Neural cell (in vitro differentiated cells): ENCODE measurements at regions not wholly inside any gene's neighbourhood (a gene's known extent, or its start where the extent isn't known, plus 50 kb on each side); places are given as distances from the start of the nearest gene placed in this dataset.

Experiments
- H2AFZ ChIP-seq: fragments of 200-600, 300-800 bp; sonication (generic), shearing (Covaris generic); 2 replicates; pipeline ENCODE4 v1.6.0; 2014; ENCODE audit warnings: low read depth, mild to moderate bottlenecking, antibody characterized with exemption, low read length, moderate library complexity
- H3F3A ChIP-seq: fragments of 200-600 bp; shearing (Covaris generic); 2 replicates; pipeline ENCODE4 v1.6.1; 2016; ENCODE audit warnings: mild to moderate bottlenecking, moderate library complexity, mixed read lengths, antibody characterized with exemption, low read length; ENCODE audit not compliant: insufficient read depth, poor library complexity, severe bottlenecking
- H3K27ac ChIP-seq: fragments of 200-600, 300-800 bp; sonication (generic), shearing (Covaris generic); 2 replicates; pipeline ENCODE4 v1.5.1; 2014; ENCODE audit warnings: mild to moderate bottlenecking, low read length, moderate library complexity
- H3K27me3 ChIP-seq: fragments of 300-800, 200-600 bp; sonication (generic), shearing (Covaris generic); 2 replicates; pipeline ENCODE4 v1.6.0; 2014; ENCODE audit warnings: mild to moderate bottlenecking, low read depth, low read length, moderate library complexity; ENCODE audit not compliant: insufficient read depth
- H3K36me3 ChIP-seq: fragments of 300-800, 200-600 bp; sonication (generic), shearing (Covaris generic); 2 replicates; pipeline ENCODE4 v1.5.1; 2014; ENCODE audit warnings: mild to moderate bottlenecking, antibody characterized with exemption, low read length, moderate library complexity; ENCODE audit not compliant: insufficient read depth
- H3K4me2 ChIP-seq: fragments of 300-800, 200-600 bp; sonication (generic), shearing (Covaris generic); 2 replicates; pipeline ENCODE4 v1.6.0; 2014; ENCODE audit warnings: mild to moderate bottlenecking, low read length
- H3K4me3 ChIP-seq: fragments of 300-800, 200-600 bp; sonication (generic), shearing (Covaris generic); 2 replicates; pipeline ENCODE4 v1.5.1; 2014; ENCODE audit warnings: mild to moderate bottlenecking, low read length, moderate library complexity
- H3K79me2 ChIP-seq: fragments of 200-600 bp; shearing (Covaris generic); replicated peaks from 2 replicates; pipeline ENCODE4 v1.6.0; 2014; ENCODE audit warnings: mild to moderate bottlenecking, low read length, moderate library complexity; ENCODE audit not compliant: insufficient read depth
- H3K9ac ChIP-seq: fragments of 300-800, 200-600 bp; sonication (generic), shearing (Covaris generic); 2 replicates; pipeline ENCODE4 v1.6.1; 2016; ENCODE audit warnings: mild to moderate bottlenecking, low read length, mixed read lengths
- H3K9me2 ChIP-seq: fragments of 200-600 bp; shearing (Covaris generic); 2 replicates; pipeline ENCODE4 v1.6.1; 2016; ENCODE audit warnings: mild to moderate bottlenecking, low read length, mixed read lengths; ENCODE audit not compliant: insufficient read depth
- H3K9me3 ChIP-seq: fragments of 200-600, 300-800 bp; sonication (generic), shearing (Covaris generic); 2 replicates; pipeline ENCODE4 v1.6.1; 2016; ENCODE audit warnings: mild to moderate bottlenecking, mixed run types, low read length, moderate library complexity, mixed read lengths
- H4K20me1 ChIP-seq: fragments of 200-600 bp; shearing (Covaris generic); 2 replicates; pipeline ENCODE4 v1.6.1; 2016; ENCODE audit warnings: mild to moderate bottlenecking, mixed run types; ENCODE audit not compliant: insufficient read depth
- EP300 ChIP-seq: fragments of 450-650 bp; conservative IDR thresholded peaks from 2 replicates; pipeline ENCODE4 v1.6.1; 2014; ENCODE audit warnings: antibody characterized with exemption, mild to moderate bottlenecking, moderate library complexity; ENCODE audit not compliant: poor library complexity, severe bottlenecking
- EZH2 ChIP-seq: fragments of 200-600, 300-800 bp; shearing (Covaris generic), sonication (generic); IDR thresholded peaks from 2 replicates; pipeline ENCODE4 v1.6.1; 2014; ENCODE audit warnings: antibody characterized with exemption, low read length, borderline replicate concordance, mild to moderate bottlenecking; ENCODE audit not compliant: insufficient read depth, poor library complexity, severe bottlenecking
- MXI1 ChIP-seq: fragments of 450-650 bp; conservative IDR thresholded peaks from 2 replicates; pipeline ENCODE4 v1.6.1; 2014; ENCODE audit warnings: antibody characterized with exemption, mild to moderate bottlenecking; ENCODE audit not compliant: poor library complexity, severe bottlenecking
- POLR2AphosphoS5 ChIP-seq: IDR thresholded peaks from 2 replicates; pipeline ENCODE4 v1.6.1; 2012
- RAD21 ChIP-seq: fragments of 450-650 bp; conservative IDR thresholded peaks from 2 replicates; pipeline ENCODE4 v1.6.1; 2014; ENCODE audit warnings: antibody characterized with exemption, mild to moderate bottlenecking, moderate library complexity
- SMC3 ChIP-seq: fragments of 450-650 bp; conservative IDR thresholded peaks from 2 replicates; pipeline ENCODE4 v1.6.1; 2014; ENCODE audit warnings: antibody characterized with exemption, mild to moderate bottlenecking, moderate library complexity; ENCODE audit not compliant: poor library complexity
- TAF1 ChIP-seq: IDR thresholded peaks from 2 replicates; pipeline ENCODE4 v1.6.1; 2012; ENCODE audit warnings: low read depth
- TF ChIP-seq, protein P1 (sequence below): IDR thresholded peaks from 2 replicates; pipeline ENCODE4 v1.6.1; 2012; ENCODE audit warnings: borderline replicate concordance
- TF ChIP-seq, protein P2 (sequence below): fragments of 450-650 bp; IDR thresholded peaks from 2 replicates; pipeline ENCODE4 v1.5.1; 2014; ENCODE audit warnings: antibody characterized with exemption, mild to moderate bottlenecking, moderate library complexity; ENCODE audit not compliant: poor library complexity, severe bottlenecking

DNA sequence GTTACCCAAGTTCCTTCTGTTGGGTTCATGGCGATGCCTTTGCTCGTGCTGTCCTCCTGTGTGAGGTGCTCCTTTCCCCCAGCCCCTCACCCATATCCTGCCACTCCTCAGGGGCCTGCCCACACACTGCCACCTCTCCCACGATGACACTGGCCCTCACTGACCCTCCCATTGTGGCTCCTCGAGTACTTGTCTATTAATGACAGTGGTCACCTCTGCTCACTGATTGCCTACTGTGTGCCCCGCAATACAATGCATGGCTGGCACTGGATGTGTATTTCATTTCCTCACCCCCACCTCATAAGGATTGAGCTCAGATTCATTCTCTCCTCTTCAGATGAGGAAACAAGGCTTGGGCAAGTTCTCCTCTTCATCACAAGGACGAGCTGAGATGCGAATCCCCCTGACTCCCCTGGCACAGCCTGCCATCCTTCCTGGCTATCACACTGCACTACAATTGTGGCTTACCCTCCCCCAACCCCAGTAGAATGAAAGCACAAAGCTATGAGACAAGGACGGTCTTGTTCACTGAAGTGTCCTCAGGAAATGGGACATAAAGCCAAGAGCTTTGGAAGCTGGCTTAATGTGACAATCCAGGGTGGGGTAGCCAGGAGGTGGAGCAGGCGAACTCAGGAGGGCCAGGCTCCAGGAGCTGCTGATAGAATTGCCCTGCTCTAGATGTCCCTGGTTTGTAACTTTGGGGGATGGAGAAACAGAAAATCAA lies 93.9 kb upstream of the RAB12 start:
- Histone ChIP-seq H4K20me1 (no peaks in the 10 kb centered on the region), H3K36me3 (no peaks in the 10 kb centered on the region), H3F3A (no peaks in the 10 kb centered on the region), H3K9me3 (peaks cover 1% of the 10 kb centered on the region), H3K9me2 (no peaks in the 10 kb centered on the region), H3K9ac (no peak overlapping the region), H3K4me2 (no peak overlapping the region), H3K4me3 (no peak overlapping the region), H3K27ac (no peak overlapping the region), H3K79me2 (no peaks in the 10 kb centered on the region), H3K27me3 (no peaks in the 10 kb centered on the region), H2AFZ (no peak overlapping the region)
- no peak for TF ChIP-seq RAD21
- no peak for TF ChIP-seq POLR2AphosphoS5
- TF ChIP-seq, protein P1, sequence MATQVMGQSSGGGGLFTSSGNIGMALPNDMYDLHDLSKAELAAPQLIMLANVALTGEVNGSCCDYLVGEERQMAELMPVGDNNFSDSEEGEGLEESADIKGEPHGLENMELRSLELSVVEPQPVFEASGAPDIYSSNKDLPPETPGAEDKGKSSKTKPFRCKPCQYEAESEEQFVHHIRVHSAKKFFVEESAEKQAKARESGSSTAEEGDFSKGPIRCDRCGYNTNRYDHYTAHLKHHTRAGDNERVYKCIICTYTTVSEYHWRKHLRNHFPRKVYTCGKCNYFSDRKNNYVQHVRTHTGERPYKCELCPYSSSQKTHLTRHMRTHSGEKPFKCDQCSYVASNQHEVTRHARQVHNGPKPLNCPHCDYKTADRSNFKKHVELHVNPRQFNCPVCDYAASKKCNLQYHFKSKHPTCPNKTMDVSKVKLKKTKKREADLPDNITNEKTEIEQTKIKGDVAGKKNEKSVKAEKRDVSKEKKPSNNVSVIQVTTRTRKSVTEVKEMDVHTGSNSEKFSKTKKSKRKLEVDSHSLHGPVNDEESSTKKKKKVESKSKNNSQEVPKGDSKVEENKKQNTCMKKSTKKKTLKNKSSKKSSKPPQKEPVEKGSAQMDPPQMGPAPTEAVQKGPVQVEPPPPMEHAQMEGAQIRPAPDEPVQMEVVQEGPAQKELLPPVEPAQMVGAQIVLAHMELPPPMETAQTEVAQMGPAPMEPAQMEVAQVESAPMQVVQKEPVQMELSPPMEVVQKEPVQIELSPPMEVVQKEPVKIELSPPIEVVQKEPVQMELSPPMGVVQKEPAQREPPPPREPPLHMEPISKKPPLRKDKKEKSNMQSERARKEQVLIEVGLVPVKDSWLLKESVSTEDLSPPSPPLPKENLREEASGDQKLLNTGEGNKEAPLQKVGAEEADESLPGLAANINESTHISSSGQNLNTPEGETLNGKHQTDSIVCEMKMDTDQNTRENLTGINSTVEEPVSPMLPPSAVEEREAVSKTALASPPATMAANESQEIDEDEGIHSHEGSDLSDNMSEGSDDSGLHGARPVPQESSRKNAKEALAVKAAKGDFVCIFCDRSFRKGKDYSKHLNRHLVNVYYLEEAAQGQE = no peak
- TF ChIP-seq, protein P2, sequence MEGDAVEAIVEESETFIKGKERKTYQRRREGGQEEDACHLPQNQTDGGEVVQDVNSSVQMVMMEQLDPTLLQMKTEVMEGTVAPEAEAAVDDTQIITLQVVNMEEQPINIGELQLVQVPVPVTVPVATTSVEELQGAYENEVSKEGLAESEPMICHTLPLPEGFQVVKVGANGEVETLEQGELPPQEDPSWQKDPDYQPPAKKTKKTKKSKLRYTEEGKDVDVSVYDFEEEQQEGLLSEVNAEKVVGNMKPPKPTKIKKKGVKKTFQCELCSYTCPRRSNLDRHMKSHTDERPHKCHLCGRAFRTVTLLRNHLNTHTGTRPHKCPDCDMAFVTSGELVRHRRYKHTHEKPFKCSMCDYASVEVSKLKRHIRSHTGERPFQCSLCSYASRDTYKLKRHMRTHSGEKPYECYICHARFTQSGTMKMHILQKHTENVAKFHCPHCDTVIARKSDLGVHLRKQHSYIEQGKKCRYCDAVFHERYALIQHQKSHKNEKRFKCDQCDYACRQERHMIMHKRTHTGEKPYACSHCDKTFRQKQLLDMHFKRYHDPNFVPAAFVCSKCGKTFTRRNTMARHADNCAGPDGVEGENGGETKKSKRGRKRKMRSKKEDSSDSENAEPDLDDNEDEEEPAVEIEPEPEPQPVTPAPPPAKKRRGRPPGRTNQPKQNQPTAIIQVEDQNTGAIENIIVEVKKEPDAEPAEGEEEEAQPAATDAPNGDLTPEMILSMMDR = no peak

DNA sequence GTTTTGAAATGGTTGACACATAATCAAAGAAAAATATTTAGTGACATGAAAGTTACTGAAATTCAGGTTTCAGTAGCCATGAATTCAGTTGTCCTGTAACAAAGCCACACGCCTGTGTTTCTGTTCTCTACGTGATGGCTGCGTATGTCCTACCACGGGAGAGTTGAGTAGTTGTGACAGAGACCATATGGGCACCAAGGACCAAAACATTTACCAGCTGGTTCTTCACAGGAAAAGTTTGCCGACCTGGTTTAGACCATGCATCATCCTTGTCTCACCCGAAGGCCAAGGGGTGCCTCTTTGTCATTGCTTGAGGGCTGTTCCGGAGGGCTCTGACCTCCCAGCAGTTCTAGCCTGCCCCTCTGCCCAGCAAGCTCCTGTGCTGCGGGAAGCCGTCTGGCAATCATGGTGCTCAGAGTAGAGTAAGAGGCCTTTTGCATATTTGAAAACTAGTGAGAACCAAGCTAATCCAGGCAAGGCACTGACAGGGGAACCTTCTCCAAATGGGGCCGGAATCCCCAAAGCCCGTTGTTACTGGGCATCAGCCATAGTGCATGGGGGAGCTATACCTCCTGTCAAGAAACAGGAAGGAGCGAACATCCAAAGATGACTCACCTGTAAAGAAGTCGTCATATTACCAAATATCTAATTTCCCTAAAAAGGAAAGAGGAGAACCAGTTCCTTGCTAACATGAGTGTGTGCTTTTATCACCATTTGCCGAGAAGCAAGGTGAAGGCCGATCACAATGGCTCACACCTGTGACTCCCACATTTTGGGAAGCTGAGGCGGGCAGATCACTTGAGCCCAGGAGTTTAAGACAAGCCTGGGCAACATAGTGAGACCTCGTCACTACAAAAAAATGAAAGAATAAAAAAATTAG lies 92.6 kb upstream of the RAB12 start:
- Histone ChIP-seq H3F3A (no peaks in the 10 kb centered on the region), H4K20me1 (no peaks in the 10 kb centered on the region), H2AFZ (no peak overlapping the region), H3K79me2 (no peaks in the 10 kb centered on the region), H3K27ac (no peak overlapping the region), H3K9me2 (no peaks in the 10 kb centered on the region), H3K4me2 (no peak overlapping the region), H3K27me3 (no peaks in the 10 kb centered on the region), H3K36me3 (no peaks in the 10 kb centered on the region), H3K9me3 (peaks cover 2% of the 10 kb centered on the region), H3K9ac (no peak overlapping the region), H3K4me3 (no peak overlapping the region)
- TF ChIP-seq TAF1 (no peak), EZH2 (no peak), POLR2AphosphoS5 (no peak), SMC3 (no peak), MXI1 (no peak), RAD21 (no peak), EP300 (no peak)
- TF ChIP-seq, protein P1 = no peak
- TF ChIP-seq, protein P2 = no peak
